ENCODE measurements at regions not wholly inside any gene's neighbourhood (a gene's known extent, or its start where the extent isn't known, plus 50 kb on each side); places are given as distances from the start of the nearest gene placed in this dataset.
"Not testable (repeated sequence)": the region's sequence is repeated elsewhere in the genome, so short reads cannot be mapped to it uniquely, and the experiment has no call there.

DNA sequence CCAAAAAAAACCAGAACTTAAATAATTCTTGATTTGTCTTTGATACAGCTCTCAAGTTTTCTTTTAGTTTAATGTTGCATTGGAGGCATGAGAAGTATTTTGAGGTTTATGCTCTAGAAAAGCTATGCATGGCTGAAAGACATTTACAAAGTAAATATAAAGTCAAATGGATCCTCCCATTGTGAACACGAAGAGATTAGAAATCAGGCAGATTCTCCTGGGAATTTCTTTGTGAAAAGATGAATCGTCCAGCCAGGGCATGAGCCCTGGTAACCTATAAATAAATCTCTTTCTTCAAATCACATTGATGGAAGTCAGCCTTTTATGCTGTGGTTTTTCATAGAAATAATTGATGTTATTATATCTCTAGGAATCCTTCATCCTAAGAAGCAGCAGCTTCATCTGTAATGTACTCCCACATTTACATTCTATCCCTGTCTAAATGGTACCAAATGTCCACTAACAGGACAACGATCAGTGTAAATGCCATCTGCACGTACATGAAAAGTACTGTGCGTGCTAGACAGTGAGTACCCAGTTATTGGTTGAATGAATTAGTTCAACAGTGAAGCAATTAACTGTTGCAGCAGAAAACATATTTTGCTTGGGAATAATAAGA, 143.6 kb downstream of the ALDH8A1 start:
- DNase-seq (ENCODE audit: low spot score) = no peak
- TF ChIP-seq CTCF (IDR thresholded peaks at IDR 0.05) = no peak
- no peak for ATAC-seq (ENCODE audit: low FRiP score)

GRCh38 chr6:134805168-134805567, 144.7 kb downstream of the ALDH8A1 start:
- peak; percentile 39 for ATAC-seq (ENCODE audit: low FRiP score)
- no peak for DNase-seq (ENCODE audit: low spot score)
- TF ChIP-seq CTCF (IDR thresholded peaks at IDR 0.05) = no peak

- ATAC-seq (ENCODE audit: low FRiP score); DNase-seq (ENCODE audit: low spot score): not testable (repeated sequence)
Measured at GRCh38 chr6:134804311-134804710, 145.6 kb downstream of the ALDH8A1 start.

DNA sequence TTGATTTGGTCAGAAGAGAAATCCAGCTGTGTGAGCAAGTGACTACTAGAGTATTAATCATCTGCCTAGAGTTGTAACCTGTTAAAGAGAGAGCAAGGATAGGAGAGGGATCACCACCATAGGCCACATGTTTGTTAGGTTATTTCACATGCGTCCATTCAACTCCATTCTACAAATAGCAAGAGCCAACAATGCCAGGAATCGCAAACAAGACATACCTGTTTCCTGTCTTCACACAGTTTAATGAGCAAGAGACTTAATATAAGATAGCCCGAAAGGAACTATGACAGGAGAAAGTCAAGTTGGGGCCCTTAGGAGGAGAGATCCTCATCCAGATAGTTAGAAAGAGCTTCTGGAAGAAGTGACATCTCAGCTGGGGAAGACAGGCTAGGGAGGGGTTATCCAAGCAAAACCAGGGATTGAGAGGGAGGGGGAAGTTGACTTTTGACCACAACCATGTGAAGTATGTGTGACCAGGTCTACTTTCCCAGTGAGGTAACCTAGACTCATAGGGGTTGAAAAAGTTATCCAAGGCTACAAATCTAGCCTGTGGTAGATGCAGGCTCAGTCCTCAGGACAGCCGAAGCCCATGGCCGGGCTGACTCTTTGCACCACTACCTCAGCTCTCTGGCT, 147.4 kb downstream of the ALDH8A1 start:
- ATAC-seq (ENCODE audit: low FRiP score) (no peak), DNase-seq (ENCODE audit: low spot score) (no peak)
- no peak for TF ChIP-seq CTCF (IDR thresholded peaks at IDR 0.05)

GRCh38 chr6:134797400-134798113, 152.3 kb downstream of the ALDH8A1 start:
- ATAC-seq (ENCODE audit: low FRiP score) (no peak), DNase-seq (ENCODE audit: low spot score) (no peak)
- no peak for TF ChIP-seq CTCF (IDR thresholded peaks at IDR 0.05)

- no peak for TF ChIP-seq CTCF (IDR thresholded peaks at IDR 0.05)
- peak; percentile 83 for ATAC-seq (ENCODE audit: low FRiP score)
- no peak for DNase-seq (ENCODE audit: low spot score)
Measured at GRCh38 chr6:134795691-134796090, 154.2 kb downstream of the ALDH8A1 start.

DNA sequence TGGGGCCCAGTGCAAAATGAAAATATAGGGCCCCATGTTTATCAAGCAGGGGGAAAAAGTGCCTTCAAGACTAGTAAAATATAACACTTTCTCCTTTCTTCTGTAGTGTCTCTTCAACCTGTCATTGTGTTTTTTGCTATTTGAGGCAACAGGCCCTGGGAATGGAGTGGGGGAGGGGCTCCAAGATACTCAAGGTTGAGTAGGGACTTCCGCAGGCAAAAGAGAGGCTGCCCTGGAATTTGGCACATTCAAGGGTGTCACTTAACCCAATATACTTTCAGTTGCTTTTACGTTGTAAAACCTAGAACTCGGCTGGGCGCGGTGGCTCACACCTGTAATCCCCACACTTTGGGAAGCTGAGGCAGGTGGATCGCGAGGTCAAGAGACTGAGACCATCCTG, 154.9 kb downstream of the ALDH8A1 start:
- no peak for ATAC-seq (ENCODE audit: low FRiP score)
- no peak for DNase-seq (ENCODE audit: low spot score)
- no peak for TF ChIP-seq CTCF (IDR thresholded peaks at IDR 0.05)

- ATAC-seq (ENCODE audit: low FRiP score); DNase-seq (ENCODE audit: low spot score): not testable (repeated sequence)
Measured at GRCh38 chr6:134791243-134791843, 158.6 kb downstream of the ALDH8A1 start.
